WERI-Rb-1 (cell line): ENCODE measurements at regions not wholly inside any gene's neighbourhood (a gene's known extent, or its start where the extent isn't known, plus 50 kb on each side); places are given as distances from the start of the nearest gene placed in this dataset.

Experiments
- DNase-seq: peaks from one replicate; pipeline ENCODE4 v3.0.0-alpha.2; 2020
- H3K27ac ChIP-seq: fragments of 250-450 bp; sonication (Bioruptor Pico); 2 replicates; pipeline ENCODE4 v1.5.1; 2020; ENCODE audit warnings: mild to moderate bottlenecking, moderate library complexity
- H3K27me3 ChIP-seq: fragments of 250-450 bp; sonication (Bioruptor Pico); 2 replicates; pipeline ENCODE4 v1.5.1; 2021; ENCODE audit warnings: mild to moderate bottlenecking, low read depth, moderate library complexity; ENCODE audit not compliant: insufficient read depth, severe bottlenecking
- H3K36me3 ChIP-seq: fragments of 250-450 bp; sonication (Bioruptor Pico); 2 replicates; pipeline ENCODE4 v1.5.1; 2020; ENCODE audit warnings: mild to moderate bottlenecking, moderate library complexity
- H3K4me3 ChIP-seq: 2 replicates; pipeline ENCODE4 v1.5.1; 2011; ENCODE audit warnings: low read depth, mild to moderate bottlenecking, control low read depth, low read length
- H3K9me3 ChIP-seq: fragments of 250-450 bp; sonication (Bioruptor Pico); 2 replicates; pipeline ENCODE4 v1.5.1; 2021; ENCODE audit warnings: mild to moderate bottlenecking, moderate library complexity; ENCODE audit not compliant: severe bottlenecking
- TF ChIP-seq, protein P1 (sequence below): IDR thresholded peaks from 2 replicates; pipeline ENCODE4 v1.5.1; 2011; ENCODE audit warnings: low read depth, mild to moderate bottlenecking, control low read depth, inconsistent platforms, low read length

- H3K27me3 ChIP-seq = no peaks in the 10 kb centered on the region
- H3K36me3 ChIP-seq = no peaks in the 10 kb centered on the region
- no peak for DNase-seq
- no peak overlapping the region for H3K4me3 ChIP-seq
- H3K27ac ChIP-seq = no peak overlapping the region
- no peaks in the 10 kb centered on the region for H3K9me3 ChIP-seq
- TF ChIP-seq, protein P1, sequence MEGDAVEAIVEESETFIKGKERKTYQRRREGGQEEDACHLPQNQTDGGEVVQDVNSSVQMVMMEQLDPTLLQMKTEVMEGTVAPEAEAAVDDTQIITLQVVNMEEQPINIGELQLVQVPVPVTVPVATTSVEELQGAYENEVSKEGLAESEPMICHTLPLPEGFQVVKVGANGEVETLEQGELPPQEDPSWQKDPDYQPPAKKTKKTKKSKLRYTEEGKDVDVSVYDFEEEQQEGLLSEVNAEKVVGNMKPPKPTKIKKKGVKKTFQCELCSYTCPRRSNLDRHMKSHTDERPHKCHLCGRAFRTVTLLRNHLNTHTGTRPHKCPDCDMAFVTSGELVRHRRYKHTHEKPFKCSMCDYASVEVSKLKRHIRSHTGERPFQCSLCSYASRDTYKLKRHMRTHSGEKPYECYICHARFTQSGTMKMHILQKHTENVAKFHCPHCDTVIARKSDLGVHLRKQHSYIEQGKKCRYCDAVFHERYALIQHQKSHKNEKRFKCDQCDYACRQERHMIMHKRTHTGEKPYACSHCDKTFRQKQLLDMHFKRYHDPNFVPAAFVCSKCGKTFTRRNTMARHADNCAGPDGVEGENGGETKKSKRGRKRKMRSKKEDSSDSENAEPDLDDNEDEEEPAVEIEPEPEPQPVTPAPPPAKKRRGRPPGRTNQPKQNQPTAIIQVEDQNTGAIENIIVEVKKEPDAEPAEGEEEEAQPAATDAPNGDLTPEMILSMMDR = no peak
Observed at GRCh38 chr1:216841165-216841564, 117.9 kb upstream of the ESRRG start.

GRCh38 chr1:216836316-216836715 lies 113.1 kb upstream of the ESRRG start:
- DNase-seq = no peak
- Histone ChIP-seq H3K9me3 (no peaks in the 10 kb centered on the region), H3K27ac (no peak overlapping the region), H3K4me3 (no peak overlapping the region), H3K36me3 (no peaks in the 10 kb centered on the region), H3K27me3 (no peaks in the 10 kb centered on the region)
- TF ChIP-seq, protein P1 = no peak

GRCh38 chr1:216833509-216833908 lies 110.3 kb upstream of the ESRRG start:
- no peak for DNase-seq
- no peaks in the 10 kb centered on the region for H3K27me3 ChIP-seq
- H3K4me3 ChIP-seq = no peak overlapping the region
- H3K27ac ChIP-seq = no peak overlapping the region
- H3K9me3 ChIP-seq = no peaks in the 10 kb centered on the region
- TF ChIP-seq, protein P1 = no peak
- no peaks in the 10 kb centered on the region for H3K36me3 ChIP-seq

DNA sequence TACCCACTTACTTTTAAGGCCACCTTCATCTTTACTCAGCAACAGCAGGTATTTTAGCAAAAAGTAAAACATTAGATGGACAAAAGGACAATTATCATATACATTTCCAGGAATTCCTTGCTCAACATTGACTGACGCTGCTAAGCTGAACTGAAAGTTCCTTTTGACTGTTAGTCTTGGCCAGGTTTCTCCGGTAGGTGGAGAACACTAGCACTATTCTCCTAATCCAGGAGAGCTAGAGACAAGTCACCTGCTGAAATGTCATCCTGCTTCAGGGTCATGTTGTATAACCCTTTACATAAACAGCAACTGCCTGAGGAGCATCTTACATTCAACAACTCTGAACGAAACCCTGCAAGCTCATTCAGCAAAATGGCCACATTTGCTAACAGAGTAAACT lies 109.0 kb upstream of the ESRRG start:
- Histone ChIP-seq H3K9me3 (no peaks in the 10 kb centered on the region), H3K36me3 (no peaks in the 10 kb centered on the region), H3K27ac (no peak overlapping the region), H3K27me3 (no peaks in the 10 kb centered on the region), H3K4me3 (no peak overlapping the region)
- TF ChIP-seq, protein P1 = no peak
- no peak for DNase-seq

DNA sequence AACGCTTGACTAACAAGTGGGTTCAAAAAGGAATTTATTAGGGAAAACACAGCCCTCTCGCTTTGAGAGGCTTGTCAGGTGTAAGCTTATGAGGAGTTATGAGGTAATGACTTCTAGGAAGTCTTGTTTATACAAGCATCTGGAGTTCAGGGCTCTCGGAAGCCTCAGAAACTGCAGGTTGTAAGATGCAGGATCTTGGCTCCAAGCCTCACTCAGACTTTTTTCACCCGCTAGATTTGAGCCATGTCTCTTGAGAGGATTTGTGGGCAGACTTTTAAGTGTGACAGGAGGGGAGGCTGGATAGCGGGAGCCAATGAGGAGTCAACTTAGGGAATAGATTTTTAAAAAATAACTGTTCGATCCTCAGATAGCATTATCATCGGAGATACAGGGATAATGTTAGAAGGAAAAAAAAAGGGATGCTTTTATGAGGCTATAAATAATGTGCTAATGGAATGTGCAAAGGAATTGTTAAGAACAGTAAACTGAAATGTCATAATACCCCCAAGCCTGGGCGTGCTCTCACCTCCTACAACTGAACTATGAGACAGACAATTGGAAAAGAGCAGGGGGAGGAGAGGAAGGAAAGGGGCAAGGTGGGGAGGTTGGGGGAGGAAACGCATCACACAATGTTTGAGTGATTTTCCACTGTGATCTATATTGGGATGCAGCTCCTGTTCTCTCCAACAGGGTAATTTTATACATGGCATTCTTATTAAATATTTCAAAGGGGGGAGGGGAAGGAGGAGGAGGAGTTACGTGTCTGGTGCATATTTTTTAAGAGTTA lies 107.4 kb upstream of the ESRRG start:
- H3K27me3 ChIP-seq = no peaks in the 10 kb centered on the region
- no peaks in the 10 kb centered on the region for H3K36me3 ChIP-seq
- TF ChIP-seq, protein P1 = no peak
- H3K27ac ChIP-seq = no peak overlapping the region
- no peak for DNase-seq
- H3K4me3 ChIP-seq = no peak overlapping the region
- no peaks in the 10 kb centered on the region for H3K9me3 ChIP-seq

DNA sequence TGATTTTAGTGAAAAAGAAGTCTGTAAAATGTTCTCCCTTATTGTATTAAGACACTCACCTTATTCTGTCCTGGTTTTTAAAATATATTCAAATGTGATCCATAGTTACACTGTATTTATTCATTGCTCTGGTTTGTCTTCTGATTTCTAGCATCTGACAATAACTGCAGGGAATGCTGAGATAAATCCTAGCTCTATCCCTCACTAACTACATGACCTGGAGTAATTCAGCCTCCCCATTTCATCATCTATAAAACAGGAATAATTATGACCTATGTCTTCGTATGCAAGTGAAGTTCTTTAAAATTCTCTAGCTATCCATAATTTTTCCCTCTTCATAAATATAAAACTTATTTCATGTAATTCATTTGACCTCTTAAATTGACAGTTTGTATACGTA lies 104.0 kb upstream of the ESRRG start:
- H3K27me3 ChIP-seq = no peaks in the 10 kb centered on the region
- H3K4me3 ChIP-seq = no peak overlapping the region
- no peaks in the 10 kb centered on the region for H3K9me3 ChIP-seq
- TF ChIP-seq, protein P1 = no peak
- no peaks in the 10 kb centered on the region for H3K36me3 ChIP-seq
- no peak for DNase-seq
- no peak overlapping the region for H3K27ac ChIP-seq
